ENCODE measurements at regions not wholly inside any gene's neighbourhood (a gene's known extent, or its start where the extent isn't known, plus 50 kb on each side); places are given as distances from the start of the nearest gene placed in this dataset.

DNA sequence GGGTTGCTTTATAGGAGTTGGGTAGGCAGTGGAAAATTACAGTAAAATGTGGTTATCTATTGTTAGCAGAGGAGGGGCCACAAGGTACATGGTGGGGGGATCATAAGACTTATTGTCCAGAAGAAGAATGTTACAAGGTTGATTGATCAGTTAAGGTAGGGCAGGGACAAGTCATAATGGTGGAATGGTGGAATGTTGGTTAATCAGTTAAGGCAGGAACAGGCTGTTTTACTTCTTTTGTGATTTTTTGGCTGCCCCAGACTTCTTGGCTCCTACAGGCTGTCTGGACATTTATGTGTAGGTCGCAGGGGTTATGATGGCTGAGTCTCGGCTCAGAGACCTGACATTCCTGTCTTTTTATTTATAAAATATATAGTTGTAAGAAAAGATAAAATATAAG, 2277.1 kb downstream of the TP53TG3F start:
- no peaks in the 10 kb centered on the region for H3K4me1 Mint-ChIP-seq
- H3K9me3 Mint-ChIP-seq = peaks cover 68% of the 10 kb centered on the region
- H3K36me3 Mint-ChIP-seq (ENCODE audit: low read depth) = no peaks in the 10 kb centered on the region
- no peak overlapping the region for H3K4me3 Mint-ChIP-seq
- no peaks in the 10 kb centered on the region for H3K27me3 Mint-ChIP-seq (ENCODE audit: low read depth)
- no peak overlapping the region for H3K27ac Mint-ChIP-seq
- TF ChIP-seq CTCF (IDR thresholded peaks at IDR 0.05; ENCODE audit: unreplicated experiment in 3 of 3) = no peak

DNA sequence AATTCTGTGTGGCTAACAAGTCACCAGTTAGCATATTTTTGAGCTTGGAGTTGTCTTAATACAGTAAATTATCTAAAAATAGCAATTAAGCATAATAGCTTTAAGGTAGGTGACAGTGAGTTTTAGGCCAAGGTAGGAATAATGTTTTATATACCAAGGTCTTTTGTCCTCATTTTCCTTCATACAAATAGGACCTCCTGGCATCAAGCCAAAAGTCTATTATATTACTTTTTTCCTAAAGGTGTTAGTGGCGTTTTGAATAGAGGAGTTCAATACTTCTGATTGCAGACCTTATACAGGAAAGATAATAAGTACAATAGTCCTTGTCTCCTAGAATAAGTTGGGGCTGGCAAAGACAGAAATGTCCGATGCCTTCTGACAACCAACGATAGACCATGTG, 2277.7 kb downstream of the TP53TG3F start:
- Mint-ChIP-seq H3K4me1 (no peaks in the 10 kb centered on the region), H3K9me3 (peaks cover 68% of the 10 kb centered on the region), H3K36me3 (ENCODE audit: low read depth) (no peaks in the 10 kb centered on the region), H3K27me3 (ENCODE audit: low read depth) (no peaks in the 10 kb centered on the region), H3K4me3 (no peak overlapping the region), H3K27ac (no peak overlapping the region)
- TF ChIP-seq CTCF (IDR thresholded peaks at IDR 0.05; ENCODE audit: unreplicated experiment in 3 of 3) = no peak

DNA sequence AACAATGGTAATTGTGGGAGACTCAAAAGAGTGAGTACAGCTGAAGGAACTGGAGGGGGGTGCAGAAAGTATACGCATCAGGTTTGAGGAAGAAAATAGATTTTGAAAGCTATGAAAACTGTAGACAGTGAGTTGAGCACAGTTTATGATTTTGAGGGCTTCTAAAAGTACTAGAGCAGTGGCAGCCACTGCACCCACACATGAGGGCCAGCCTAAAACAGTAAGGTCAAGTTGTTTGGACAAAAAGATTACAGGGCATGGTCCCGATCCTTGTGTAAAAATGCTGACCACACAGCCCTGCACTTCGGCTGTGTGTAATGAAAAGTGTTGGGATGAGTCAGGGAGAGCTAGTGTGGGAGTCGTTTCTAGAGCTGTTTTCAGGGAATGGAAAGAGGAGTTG, 2282.1 kb downstream of the TP53TG3F start:
- no peak overlapping the region for H3K4me3 Mint-ChIP-seq
- H3K36me3 Mint-ChIP-seq (ENCODE audit: low read depth) = no peaks in the 10 kb centered on the region
- TF ChIP-seq CTCF (IDR thresholded peaks at IDR 0.05; ENCODE audit: unreplicated experiment in 3 of 3) = no peak
- no peaks in the 10 kb centered on the region for H3K4me1 Mint-ChIP-seq
- no peaks in the 10 kb centered on the region for H3K27me3 Mint-ChIP-seq (ENCODE audit: low read depth)
- no peak overlapping the region for H3K27ac Mint-ChIP-seq
- H3K9me3 Mint-ChIP-seq = peaks cover 77% of the 10 kb centered on the region

DNA sequence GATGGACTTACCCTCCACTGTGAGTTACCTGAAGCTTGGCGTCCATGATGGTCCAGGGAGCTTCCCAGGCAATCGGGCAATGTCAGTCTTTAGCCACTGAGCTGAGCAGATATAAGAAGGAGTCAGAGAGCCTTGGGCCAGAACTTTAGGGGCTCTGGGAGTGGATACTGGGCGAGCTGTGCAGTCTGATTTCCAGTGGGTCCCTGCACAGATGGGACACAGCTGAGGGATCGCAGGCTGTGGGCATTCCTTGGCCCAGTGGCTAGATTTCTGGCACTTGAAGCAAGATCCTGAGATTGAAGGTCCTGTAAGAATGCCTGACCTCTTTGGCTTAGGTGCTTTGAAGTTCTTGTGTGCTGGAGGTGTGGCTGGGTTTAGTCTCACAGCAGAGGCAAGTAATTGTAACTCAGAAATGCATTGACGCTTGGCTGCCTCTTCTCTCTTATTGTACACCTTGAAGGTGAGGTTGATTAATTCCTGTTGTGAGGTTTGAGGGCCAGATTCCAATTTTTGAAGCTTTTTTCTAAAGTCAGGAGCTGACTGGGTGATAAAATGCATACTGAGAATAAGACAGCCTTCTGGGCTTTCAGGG, 2283.8 kb downstream of the TP53TG3F start:
- H3K36me3 Mint-ChIP-seq (ENCODE audit: low read depth) = no peaks in the 10 kb centered on the region
- H3K27ac Mint-ChIP-seq = no peak overlapping the region
- H3K4me3 Mint-ChIP-seq = no peak overlapping the region
- H3K27me3 Mint-ChIP-seq (ENCODE audit: low read depth) = no peaks in the 10 kb centered on the region
- no peak for TF ChIP-seq CTCF (IDR thresholded peaks at IDR 0.05; ENCODE audit: unreplicated experiment in 3 of 3)
- no peaks in the 10 kb centered on the region for H3K4me1 Mint-ChIP-seq
- H3K9me3 Mint-ChIP-seq = peaks cover 75% of the 10 kb centered on the region

DNA sequence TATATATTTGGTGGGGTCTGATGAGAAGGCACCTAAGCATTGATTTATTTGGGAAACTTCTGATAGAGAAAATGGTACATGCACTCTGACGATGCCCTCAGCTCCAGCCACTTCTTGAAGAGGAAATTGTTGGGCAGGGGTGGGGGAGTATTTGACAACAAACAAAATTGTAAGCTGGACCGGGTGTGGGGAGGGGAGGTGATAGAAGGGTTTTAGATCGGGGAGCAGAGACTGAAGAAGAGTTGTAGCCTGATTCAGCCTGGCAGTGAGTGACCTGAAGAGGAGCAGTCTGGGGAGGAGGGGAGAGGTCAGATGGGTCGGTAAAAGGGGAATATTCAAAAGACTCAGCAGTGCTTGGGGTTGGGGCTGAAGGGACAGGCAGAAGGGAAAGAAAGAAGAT, 2284.7 kb downstream of the TP53TG3F start:
- no peaks in the 10 kb centered on the region for H3K36me3 Mint-ChIP-seq (ENCODE audit: low read depth)
- H3K27me3 Mint-ChIP-seq (ENCODE audit: low read depth) = no peaks in the 10 kb centered on the region
- no peaks in the 10 kb centered on the region for H3K4me1 Mint-ChIP-seq
- no peak for TF ChIP-seq CTCF (IDR thresholded peaks at IDR 0.05; ENCODE audit: unreplicated experiment in 3 of 3)
- no peak overlapping the region for H3K27ac Mint-ChIP-seq
- no peak overlapping the region for H3K4me3 Mint-ChIP-seq
- peaks cover 66% of the 10 kb centered on the region for H3K9me3 Mint-ChIP-seq

DNA sequence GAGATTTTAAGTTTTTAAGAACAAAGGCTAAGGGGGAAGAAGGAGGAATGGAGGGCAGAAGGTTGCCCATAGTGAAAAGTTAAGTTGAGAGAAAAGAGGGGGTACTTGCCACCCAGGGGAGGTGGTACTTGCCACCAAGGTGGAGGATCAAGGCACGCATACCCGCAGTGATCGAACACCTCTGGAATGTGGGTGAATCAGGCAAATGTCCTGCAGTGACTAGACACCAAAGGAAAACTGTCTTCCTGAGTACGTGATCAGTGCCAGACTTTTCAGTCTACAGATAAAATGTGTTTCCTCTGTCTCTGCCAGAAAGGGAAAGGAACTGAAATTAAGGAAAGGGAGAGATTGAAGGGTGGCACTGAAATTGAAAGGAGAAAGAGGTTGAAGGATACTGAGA, 2285.3 kb downstream of the TP53TG3F start:
- H3K4me1 Mint-ChIP-seq = no peaks in the 10 kb centered on the region
- no peak overlapping the region for H3K4me3 Mint-ChIP-seq
- H3K9me3 Mint-ChIP-seq = peaks cover 60% of the 10 kb centered on the region
- no peak for TF ChIP-seq CTCF (IDR thresholded peaks at IDR 0.05; ENCODE audit: unreplicated experiment in 3 of 3)
- no peaks in the 10 kb centered on the region for H3K36me3 Mint-ChIP-seq (ENCODE audit: low read depth)
- H3K27me3 Mint-ChIP-seq (ENCODE audit: low read depth) = no peaks in the 10 kb centered on the region
- no peak overlapping the region for H3K27ac Mint-ChIP-seq

All from nephron (organoid).